ENCODE measurements at regions not wholly inside any gene's neighbourhood (a gene's known extent, or its start where the extent isn't known, plus 50 kb on each side); places are given as distances from the start of the nearest gene placed in this dataset.

- TF ChIP-seq GATA3 (IDR thresholded peaks at IDR 0.05; ENCODE audit: low read depth, low read length) (no peak), GATA2 (IDR thresholded peaks at IDR 0.05; ENCODE audit: low read depth, low read length) (no peak)
These were observed 761.7 kb upstream of the ARRDC3 start for GRCh38 chr5:92144824-92145223.

- TF ChIP-seq GATA3 (IDR thresholded peaks at IDR 0.05; ENCODE audit: low read depth, low read length) (no peak), GATA2 (IDR thresholded peaks at IDR 0.05; ENCODE audit: low read depth, low read length) (no peak)
These were observed 743.1 kb upstream of the ARRDC3 start for GRCh38 chr5:92126182-92126581.

- TF ChIP-seq GATA3 (IDR thresholded peaks at IDR 0.05; ENCODE audit: low read depth, low read length) (no peak), GATA2 (IDR thresholded peaks at IDR 0.05; ENCODE audit: low read depth, low read length) (no peak)
These were observed 736.0 kb upstream of the ARRDC3 start for GRCh38 chr5:92119110-92119509.

GRCh38 chr5:92106808-92107207, 723.7 kb upstream of the ARRDC3 start:
- TF ChIP-seq GATA3 (IDR thresholded peaks at IDR 0.05; ENCODE audit: low read depth, low read length) = no peak
- no peak for TF ChIP-seq GATA2 (IDR thresholded peaks at IDR 0.05; ENCODE audit: low read depth, low read length)

GRCh38 chr5:92104126-92104525, 721.0 kb upstream of the ARRDC3 start:
- TF ChIP-seq GATA3 (IDR thresholded peaks at IDR 0.05; ENCODE audit: low read depth, low read length) (no peak), GATA2 (IDR thresholded peaks at IDR 0.05; ENCODE audit: low read depth, low read length) (no peak)

- TF ChIP-seq GATA3 (IDR thresholded peaks at IDR 0.05; ENCODE audit: low read depth, low read length) (no peak), GATA2 (IDR thresholded peaks at IDR 0.05; ENCODE audit: low read depth, low read length) (no peak)
These were observed 719.2 kb upstream of the ARRDC3 start for GRCh38 chr5:92102313-92102712.

- no peak for TF ChIP-seq GATA3 (IDR thresholded peaks at IDR 0.05; ENCODE audit: low read depth, low read length)
- TF ChIP-seq GATA2 (IDR thresholded peaks at IDR 0.05; ENCODE audit: low read depth, low read length) = no peak
These were observed 709.1 kb upstream of the ARRDC3 start for GRCh38 chr5:92092239-92092638.

GRCh38 chr5:92086059-92086811, 703.1 kb upstream of the ARRDC3 start:
- TF ChIP-seq GATA3 (IDR thresholded peaks at IDR 0.05; ENCODE audit: low read depth, low read length) (no peak), GATA2 (IDR thresholded peaks at IDR 0.05; ENCODE audit: low read depth, low read length) (no peak)

- TF ChIP-seq GATA2 (IDR thresholded peaks at IDR 0.05; ENCODE audit: low read depth, low read length) (no peak), GATA3 (IDR thresholded peaks at IDR 0.05; ENCODE audit: low read depth, low read length) (no peak)
These were observed 699.0 kb upstream of the ARRDC3 start for GRCh38 chr5:92081958-92082712.

GRCh38 chr5:92070786-92071185, 687.7 kb upstream of the ARRDC3 start:
- TF ChIP-seq GATA3 (IDR thresholded peaks at IDR 0.05; ENCODE audit: low read depth, low read length) (no peak), GATA2 (IDR thresholded peaks at IDR 0.05; ENCODE audit: low read depth, low read length) (no peak)

- no peak for TF ChIP-seq GATA3 (IDR thresholded peaks at IDR 0.05; ENCODE audit: low read depth, low read length)
- no peak for TF ChIP-seq GATA2 (IDR thresholded peaks at IDR 0.05; ENCODE audit: low read depth, low read length)
These were observed 681.9 kb upstream of the ARRDC3 start for GRCh38 chr5:92064993-92065392.

- TF ChIP-seq GATA3 (IDR thresholded peaks at IDR 0.05; ENCODE audit: low read depth, low read length) (no peak), GATA2 (IDR thresholded peaks at IDR 0.05; ENCODE audit: low read depth, low read length) (no peak)
These were observed 668.6 kb upstream of the ARRDC3 start for GRCh38 chr5:92051741-92052140.

GRCh38 chr5:92050970-92051369, 667.9 kb upstream of the ARRDC3 start:
- TF ChIP-seq GATA2 (IDR thresholded peaks at IDR 0.05; ENCODE audit: low read depth, low read length) (no peak), GATA3 (IDR thresholded peaks at IDR 0.05; ENCODE audit: low read depth, low read length) (no peak)

GRCh38 chr5:92041911-92042660, 659.0 kb upstream of the ARRDC3 start:
- TF ChIP-seq GATA2 (IDR thresholded peaks at IDR 0.05; ENCODE audit: low read depth, low read length) (no peak), GATA3 (IDR thresholded peaks at IDR 0.05; ENCODE audit: low read depth, low read length) (no peak)
